ENCODE measurements at regions not wholly inside any gene's neighbourhood (a gene's known extent, or its start where the extent isn't known, plus 50 kb on each side); places are given as distances from the start of the nearest gene placed in this dataset.

- H3K9me1 ChIP-seq (ENCODE audit: insufficient read depth, low read length), result peaks cover 6% of the 10 kb centered on the region; the same call in 1 of the 2 replicates
- no peak overlapping the region for H3K27ac ChIP-seq (ENCODE audit: insufficient read depth, low read length)
- no peak overlapping the region for H3K18ac ChIP-seq (ENCODE audit: low read depth, low read length)
- H2BK120ac ChIP-seq (ENCODE audit: low read depth, low read length), result no peak overlapping the region
- no peak overlapping the region for H4K8ac ChIP-seq (ENCODE audit: low read depth in 2 of 2, low read length in 2 of 2)
- no peak overlapping the region for H3K56ac ChIP-seq (ENCODE audit: extremely low read depth, insufficient read depth, low read length)
- no peak overlapping the region for H2BK15ac ChIP-seq (ENCODE audit: low read depth, low read length)
- no peak overlapping the region for H3K4me2 ChIP-seq (ENCODE audit: low read depth, low read length)
- H3K23ac ChIP-seq (ENCODE audit: low read depth, low read length), result no peak overlapping the region
- ATAC-seq (ENCODE audit: low read depth) (no peak), DNase-seq (no peak)
- peaks cover 18% of the 10 kb centered on the region for H3K4me1 ChIP-seq (ENCODE audit: control insufficient read depth, insufficient read depth, low read length)
- TF ChIP-seq MAZ (IDR thresholded peaks at IDR 0.05; ENCODE audit: borderline replicate concordance, low read depth, low read length) (no peak), BHLHE40 (IDR thresholded peaks at IDR 0.05; ENCODE audit: low read depth, low read length) (no peak), NFE2L2 (IDR thresholded peaks at IDR 0.05; ENCODE audit: low read depth, low read length) (no peak), SMC3 (IDR thresholded peaks at IDR 0.05; ENCODE audit: low read depth, low read length) (no peak), CHD1 (IDR thresholded peaks at IDR 0.05; ENCODE audit: low read depth, low read length) (no peak), CTCF (conservative IDR thresholded peaks at IDR 0.05; ENCODE audit: low read depth, low read length) (no peak), MAFK (IDR thresholded peaks at IDR 0.05; ENCODE audit: low read depth, low read length) (no peak), FOS (IDR thresholded peaks at IDR 0.05; ENCODE audit: low read depth, low read length) (no peak), POLR2A (IDR thresholded peaks at IDR 0.05; ENCODE audit: low read depth, low read length) (no peak), RAD21 (IDR thresholded peaks at IDR 0.05; ENCODE audit: low read length) (no peak), RFX5 (IDR thresholded peaks at IDR 0.05; ENCODE audit: low read depth, low read length) (no peak), CEBPB (IDR thresholded peaks at IDR 0.05; ENCODE audit: low read depth, low read length) (no peak), RCOR1 (IDR thresholded peaks at IDR 0.05; ENCODE audit: insufficient replicate concordance, low read length) (no peak), USF2 (IDR thresholded peaks at IDR 0.05; ENCODE audit: low read depth, low read length) (no peak), MXI1 (IDR thresholded peaks at IDR 0.05; ENCODE audit: borderline replicate concordance, low read depth, low read length) (no peak), ELK1 (IDR thresholded peaks at IDR 0.05; ENCODE audit: borderline replicate concordance, low read depth, low read length) (no peak)
- no peak overlapping the region for H3K14ac ChIP-seq (replicated peaks; ENCODE audit: low read depth, low read length)
- H3K9me3 ChIP-seq (ENCODE audit: control insufficient read depth, insufficient read depth, low read length), result peaks cover 6% of the 10 kb centered on the region
- in situ Hi-C loops (cut with MboI; ENCODE audit: low sequenced_read_pairs), result no loop called here
- no peaks in the 10 kb centered on the region for H3K27me3 ChIP-seq (ENCODE audit: control insufficient read depth, insufficient read depth, low read length)
- H3K36me3 ChIP-seq (ENCODE audit: control insufficient read depth, insufficient read depth, low read length), result no peaks in the 10 kb centered on the region
- H2BK20ac ChIP-seq (ENCODE audit: low read depth, low read length), result no peak overlapping the region
- H2BK5ac ChIP-seq (ENCODE audit: low read depth, low read length, poor library complexity, severe bottlenecking), result no peak overlapping the region
- CTCF ChIA-PET, result no interaction called here
- no peaks in the 10 kb centered on the region for H4K20me1 ChIP-seq (ENCODE audit: insufficient read depth, low read length)
- POLR2A ChIA-PET (ENCODE audit: unreplicated experiment), result no interaction called here
- no peak overlapping the region for H3K4ac ChIP-seq (ENCODE audit: low read depth, low read length)
- no peak overlapping the region for H2AK9ac ChIP-seq (replicated peaks; ENCODE audit: low read depth, low read length, poor library complexity)
- no peak overlapping the region for H2AFZ ChIP-seq (replicated peaks; ENCODE audit: low read length, poor library complexity)
- no peak overlapping the region for H4K5ac ChIP-seq (ENCODE audit: low read depth, low read length)
- H4K91ac ChIP-seq (ENCODE audit: insufficient read depth, low read depth, low read length), result no peak overlapping the region
- WGBS, 2 experiments (ENCODE audit: extremely low coverage in 2 of 2, insufficient read length in 1 of 2), result 88% methylated on average over 5 of the region's 16 CpGs; no CpG with 5 or more reads in 1 of the 2 experiments
- no peak overlapping the region for H3K9ac ChIP-seq (ENCODE audit: low read depth, low read length)
- intact Hi-C loops (cut with micrococcal nuclease), result no loop called here
- BruUV-seq (replicated peaks), result no TSS peak
- dilution Hi-C loops (cut with HindIII; ENCODE audit: low sequenced_read_pairs, unreplicated experiment), result no loop called here
- H2AK5ac ChIP-seq (ENCODE audit: low read depth, low read length), result no peak overlapping the region
- no peak overlapping the region for H3K4me3 ChIP-seq (ENCODE audit: insufficient read depth, low read depth, low read length)
- H3K79me1 ChIP-seq (ENCODE audit: low read depth in 1 of 2, low read length in 2 of 2), result no peaks in the 10 kb centered on the region
Observed at GRCh38 chr6:169093770-169094551, 159.7 kb downstream of the THBS2 start.
